GM21423 (cell line): ENCODE measurements at regions not wholly inside any gene's neighbourhood (a gene's known extent, or its start where the extent isn't known, plus 50 kb on each side); places are given as distances from the start of the nearest gene placed in this dataset.
"Not testable (repeated sequence)": the region's sequence is repeated elsewhere in the genome, so short reads cannot be mapped to it uniquely, and the experiment has no call there.

ENCODE experiments used
- ATAC-seq: cut with Tn5 transposase; IDR thresholded peaks from one replicate; pipeline ENCODE4 v1.9.1; 2021; ENCODE audit warnings: mild to moderate bottlenecking, moderate library complexity; ENCODE audit not compliant: unreplicated experiment

GRCh38 chr9:1115370-1115769 is 65.2 kb downstream of the DMRT2 start:
- no peak for ATAC-seq

GRCh38 chr9:1117439-1117838 is 67.3 kb downstream of the DMRT2 start:
- no peak for ATAC-seq

DNA sequence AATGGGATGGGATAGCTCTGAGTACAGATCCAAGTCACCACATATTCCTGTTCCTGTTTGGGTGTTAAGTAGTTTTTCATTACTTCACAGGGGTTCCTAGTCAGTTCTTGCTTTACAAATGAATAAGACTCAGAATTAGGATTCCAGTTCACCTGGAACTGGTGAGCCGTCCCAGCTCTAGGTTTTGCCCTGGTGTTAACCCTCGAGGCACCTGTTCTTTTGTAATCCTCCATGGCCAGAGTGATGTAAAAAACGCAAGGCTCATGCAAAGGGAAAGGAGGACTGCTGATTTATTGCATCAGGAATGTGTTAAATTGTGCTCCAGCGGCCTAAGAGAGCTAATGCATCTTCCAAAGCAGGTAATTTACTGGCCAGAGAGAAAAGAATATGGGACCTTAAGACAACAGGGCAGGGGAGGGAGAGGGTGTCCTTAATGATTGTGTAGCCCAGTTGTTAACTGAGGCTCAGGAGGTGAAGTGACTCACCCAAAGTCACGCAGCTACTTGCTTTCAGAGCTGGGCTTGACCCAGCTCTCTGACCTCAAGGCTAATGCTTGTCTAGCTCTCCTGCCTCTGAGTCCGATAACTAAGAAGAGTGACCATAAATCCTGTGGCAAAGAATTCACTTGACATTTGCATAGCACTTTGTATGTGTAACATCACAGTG is 70.5 kb downstream of the DMRT2 start:
- ATAC-seq = no peak

DNA sequence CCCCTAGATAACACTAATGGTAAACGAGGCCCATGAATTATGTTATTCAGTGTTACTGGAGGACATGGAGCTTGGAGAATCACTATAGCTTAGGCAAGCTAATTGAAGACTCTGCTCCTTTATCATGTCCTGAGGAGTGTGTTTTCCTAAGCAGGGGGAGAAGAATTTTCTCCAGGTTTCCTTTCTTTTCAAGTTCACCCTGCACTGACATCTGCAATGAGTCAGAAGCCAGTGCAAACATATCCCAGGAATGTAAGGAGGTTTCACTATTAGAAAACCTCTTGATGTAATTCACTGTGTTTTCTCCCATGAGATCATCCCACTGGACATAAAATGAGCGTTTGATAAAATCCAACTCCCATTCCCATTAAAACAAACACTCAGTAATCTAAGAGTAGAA is 75.6 kb downstream of the DMRT2 start:
- ATAC-seq = no peak

DNA sequence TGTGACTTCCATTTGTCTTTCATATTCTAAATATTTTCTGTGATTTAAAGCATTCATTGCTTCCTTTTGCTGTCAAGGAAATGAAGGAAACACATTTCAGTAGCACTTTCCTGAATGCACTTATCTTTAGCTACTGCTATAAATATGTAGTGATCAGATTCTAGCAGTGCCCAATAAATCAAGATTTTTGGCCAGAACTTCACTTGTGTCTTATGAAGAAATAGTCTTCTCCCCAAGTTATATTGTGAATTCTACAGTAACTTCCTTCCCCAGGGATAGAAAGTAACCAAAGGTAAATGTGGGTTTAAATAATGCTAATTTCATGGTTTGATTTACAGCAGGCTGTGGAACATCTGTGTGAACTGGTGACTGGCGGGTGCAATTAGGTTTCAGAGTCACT is 77.9 kb downstream of the DMRT2 start:
- no peak for ATAC-seq

DNA sequence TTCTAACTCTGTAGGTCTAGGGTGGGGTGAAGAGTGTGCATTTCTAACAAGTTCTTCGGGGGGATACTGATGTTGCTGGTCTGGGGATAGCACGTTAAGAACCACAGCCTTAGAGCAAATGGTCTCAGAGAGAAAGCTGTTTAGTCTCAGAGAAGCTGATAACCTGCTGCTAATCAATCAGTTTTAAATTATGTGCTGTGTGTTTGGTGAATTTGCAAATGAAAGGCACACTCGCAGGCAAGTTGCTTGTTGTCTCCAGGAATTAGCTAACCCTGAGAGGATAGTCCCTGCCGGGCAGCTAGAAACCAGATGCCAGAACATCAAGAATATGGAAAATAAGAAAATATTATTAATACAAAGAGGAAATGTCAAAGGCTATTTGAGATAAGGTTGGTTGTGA is 79.2 kb downstream of the DMRT2 start:
- ATAC-seq = no peak

- no peak for ATAC-seq
Observed at GRCh38 chr9:1140057-1140456, 89.9 kb downstream of the DMRT2 start.

GRCh38 chr9:1151691-1152090 is 101.5 kb downstream of the DMRT2 start:
- ATAC-seq = no peak

GRCh38 chr9:1152171-1152570 is 102.0 kb downstream of the DMRT2 start:
- ATAC-seq = no peak

DNA sequence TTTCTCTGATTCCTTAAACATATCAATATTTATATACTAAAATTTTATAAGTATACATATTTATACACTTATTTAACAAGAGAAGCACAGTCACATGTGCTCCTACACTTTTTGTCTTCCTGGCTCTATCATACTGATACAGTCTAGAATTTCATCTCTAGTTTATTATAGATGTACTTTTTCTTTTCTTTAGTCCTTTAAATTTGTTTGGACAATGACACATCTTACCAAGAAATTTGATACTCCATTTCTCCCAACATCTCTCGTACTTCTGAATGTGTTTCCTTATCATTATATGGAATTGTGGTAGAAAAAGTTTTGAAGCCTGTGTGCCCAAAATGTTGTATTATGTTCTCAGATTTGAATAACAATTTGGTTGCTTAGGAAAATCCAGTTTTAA is 104.6 kb downstream of the DMRT2 start:
- ATAC-seq = no peak

GRCh38 chr9:1155602-1156001 is 105.4 kb downstream of the DMRT2 start:
- ATAC-seq = no peak

- no peak for ATAC-seq
Observed at GRCh38 chr9:1156794-1157550, 106.8 kb downstream of the DMRT2 start.

- no peak for ATAC-seq
Observed at GRCh38 chr9:1157836-1158235, 107.7 kb downstream of the DMRT2 start.

- ATAC-seq = no peak
Observed at GRCh38 chr9:1170918-1171317, 120.8 kb downstream of the DMRT2 start.

DNA sequence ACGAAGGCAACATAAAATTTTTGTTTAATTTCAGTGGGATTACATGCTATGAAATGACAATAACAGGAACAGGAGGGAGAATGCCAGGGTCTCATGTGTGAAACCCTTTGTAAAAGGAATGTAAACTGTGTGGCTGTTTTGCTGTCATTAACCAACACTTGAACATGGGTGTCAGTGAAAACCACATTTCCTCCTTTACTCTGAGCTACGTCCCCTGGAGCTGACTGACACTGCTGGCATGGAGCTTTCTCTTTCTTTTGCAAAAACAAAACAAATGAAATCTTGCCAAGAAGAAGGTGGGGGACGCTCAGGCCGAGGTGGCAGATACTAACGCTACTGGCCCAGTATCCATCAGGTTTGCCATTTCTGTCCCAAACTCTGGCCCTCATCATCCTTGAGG is 121.4 kb downstream of the DMRT2 start:
- ATAC-seq = no peak

- ATAC-seq = no peak
Observed at GRCh38 chr9:1173211-1173610, 123.1 kb downstream of the DMRT2 start.

GRCh38 chr9:1173993-1174392 is 123.8 kb downstream of the DMRT2 start:
- ATAC-seq = no peak

- no peak for ATAC-seq
Observed at GRCh38 chr9:1179366-1179765, 129.2 kb downstream of the DMRT2 start.

- ATAC-seq = no peak
Observed at GRCh38 chr9:1184146-1184545, 134.0 kb downstream of the DMRT2 start.

GRCh38 chr9:1187137-1187536 is 137.0 kb downstream of the DMRT2 start:
- not testable (repeated sequence) for ATAC-seq

DNA sequence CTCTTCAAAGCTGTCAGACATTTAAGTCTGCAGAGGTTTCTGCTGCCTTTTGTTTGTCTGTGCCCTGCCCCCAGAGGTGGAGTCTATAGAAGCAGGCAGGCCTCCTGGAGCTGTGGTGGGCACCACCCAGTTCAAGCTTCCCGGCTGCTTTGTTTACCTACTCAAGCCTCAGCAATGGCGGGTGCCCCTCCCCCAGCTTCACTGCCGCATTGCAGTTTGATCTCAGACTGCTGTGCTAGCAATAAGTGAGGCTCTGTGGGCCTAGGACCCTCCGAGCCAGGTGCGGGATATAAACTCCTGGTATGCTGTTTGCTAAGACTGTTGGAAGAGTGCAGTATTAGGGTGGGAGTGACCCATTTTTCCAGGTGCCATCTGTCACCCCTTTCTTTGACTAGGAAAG is 145.5 kb downstream of the DMRT2 start:
- not testable (repeated sequence) for ATAC-seq

GRCh38 chr9:1198085-1198484 is 147.9 kb downstream of the DMRT2 start:
- no peak for ATAC-seq

GRCh38 chr9:1200847-1201251 is 150.7 kb downstream of the DMRT2 start:
- ATAC-seq = no peak
